Tibial artery (tissue), 4 donors: ENCODE measurements at regions not wholly inside any gene's neighbourhood (a gene's known extent, or its start where the extent isn't known, plus 50 kb on each side); places are given as distances from the start of the nearest gene placed in this dataset.

Experiments
- DNase-seq, 2 donors: peaks; one replicate each; pipeline ENCODE4 v3.0.0-alpha.2; 2019
- H3K27ac ChIP-seq, 2 donors: fragments of 200-600 bp; sonication (generic) in 1 of 2; 1 replicate in 1 of 2; 2 replicates in 1 of 2; pipeline ENCODE4 v1.5.1; 2018 to 2019; ENCODE audit warnings: mild to moderate bottlenecking in 1 of 2
- H3K27me3 ChIP-seq, 2 donors: fragments of 200-600 bp; sonication (generic) in 1 of 2; one replicate each; pipeline versions ENCODE4 v1.5.1 to v1.6.0; 2016 to 2019
- H3K36me3 ChIP-seq, 3 donors: fragments of 200-600 bp; sonication (generic) in 2 of 3; one replicate each; pipeline ENCODE4 v1.5.1; 2016 to 2019; ENCODE audit warnings: mild to moderate bottlenecking in 2 of 3
- H3K4me1 ChIP-seq, 4 donors: fragments of 200-600 bp; sonication (generic) in 2 of 4; 1 replicate in 3 of 4; 2 replicates in 1 of 4; pipeline ENCODE4 v1.5.1; 2016 to 2019
- H3K4me3 ChIP-seq, 2 donors: fragments of 200-600 bp; sonication (generic) in 1 of 2; 1 replicate in 1 of 2; 2 replicates in 1 of 2; pipeline ENCODE4 v1.5.1; 2018 to 2019; ENCODE audit warnings: mild to moderate bottlenecking in 2 of 2
- H3K9me3 ChIP-seq, 3 donors: fragments of 200-600 bp; sonication (generic) in 1 of 3; one replicate each; pipeline ENCODE4 v1.5.1; 2016 to 2019
- intact Hi-C: fragments of 100-400 bp; cut with DNase I; formaldehyde crosslinking; loops from one replicate; pipeline ENCODE4 v1.15.0; 2023; ENCODE audit warnings: low total_unique reads
- TF ChIP-seq, protein P1 (sequence below), 2 experiments: fragments of 200-600 bp in 1 of 2; fragments of 450-650 bp in 1 of 2; IDR thresholded peaks; one replicate each; pipeline ENCODE4 v1.5.1; 2017 to 2019; ENCODE audit warnings: antibody characterized with exemption in 2 of 2, mild to moderate bottlenecking in 1 of 2, moderate library complexity in 1 of 2

DNA sequence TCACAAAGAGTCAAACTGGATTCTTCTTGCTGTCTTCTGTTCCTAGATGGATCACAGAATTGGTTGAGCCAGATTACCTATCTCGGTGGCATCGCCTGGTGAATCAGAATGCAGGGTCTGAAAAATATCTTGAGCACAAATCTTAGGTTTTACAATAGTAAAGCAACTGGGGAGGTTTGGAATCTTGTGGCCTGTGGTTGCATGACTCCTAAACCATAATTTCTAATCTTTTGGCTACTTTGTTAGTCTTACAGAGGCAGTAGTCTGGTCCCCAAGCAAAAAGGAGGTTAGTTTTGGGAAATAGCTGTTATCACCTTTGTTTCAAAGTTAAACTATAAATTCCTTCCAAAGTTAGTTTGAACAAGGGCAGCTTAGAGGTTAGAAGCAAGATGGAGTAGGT, 1488.5 kb upstream of the FLRT2 start:
- Histone ChIP-seq H3K4me1 (no peaks in the 10 kb centered on the region), H3K36me3 (no peaks in the 10 kb centered on the region), H3K27me3 (no peaks in the 10 kb centered on the region), H3K9me3 (no peaks in the 10 kb centered on the region), H3K27ac (no peak overlapping the region), H3K4me3 (no peak overlapping the region)
- DNase-seq: no peak
- TF ChIP-seq, protein P1, sequence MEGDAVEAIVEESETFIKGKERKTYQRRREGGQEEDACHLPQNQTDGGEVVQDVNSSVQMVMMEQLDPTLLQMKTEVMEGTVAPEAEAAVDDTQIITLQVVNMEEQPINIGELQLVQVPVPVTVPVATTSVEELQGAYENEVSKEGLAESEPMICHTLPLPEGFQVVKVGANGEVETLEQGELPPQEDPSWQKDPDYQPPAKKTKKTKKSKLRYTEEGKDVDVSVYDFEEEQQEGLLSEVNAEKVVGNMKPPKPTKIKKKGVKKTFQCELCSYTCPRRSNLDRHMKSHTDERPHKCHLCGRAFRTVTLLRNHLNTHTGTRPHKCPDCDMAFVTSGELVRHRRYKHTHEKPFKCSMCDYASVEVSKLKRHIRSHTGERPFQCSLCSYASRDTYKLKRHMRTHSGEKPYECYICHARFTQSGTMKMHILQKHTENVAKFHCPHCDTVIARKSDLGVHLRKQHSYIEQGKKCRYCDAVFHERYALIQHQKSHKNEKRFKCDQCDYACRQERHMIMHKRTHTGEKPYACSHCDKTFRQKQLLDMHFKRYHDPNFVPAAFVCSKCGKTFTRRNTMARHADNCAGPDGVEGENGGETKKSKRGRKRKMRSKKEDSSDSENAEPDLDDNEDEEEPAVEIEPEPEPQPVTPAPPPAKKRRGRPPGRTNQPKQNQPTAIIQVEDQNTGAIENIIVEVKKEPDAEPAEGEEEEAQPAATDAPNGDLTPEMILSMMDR (IDR thresholded peaks at IDR 0.05): no peak
- intact Hi-C loops: no loop called here

DNA sequence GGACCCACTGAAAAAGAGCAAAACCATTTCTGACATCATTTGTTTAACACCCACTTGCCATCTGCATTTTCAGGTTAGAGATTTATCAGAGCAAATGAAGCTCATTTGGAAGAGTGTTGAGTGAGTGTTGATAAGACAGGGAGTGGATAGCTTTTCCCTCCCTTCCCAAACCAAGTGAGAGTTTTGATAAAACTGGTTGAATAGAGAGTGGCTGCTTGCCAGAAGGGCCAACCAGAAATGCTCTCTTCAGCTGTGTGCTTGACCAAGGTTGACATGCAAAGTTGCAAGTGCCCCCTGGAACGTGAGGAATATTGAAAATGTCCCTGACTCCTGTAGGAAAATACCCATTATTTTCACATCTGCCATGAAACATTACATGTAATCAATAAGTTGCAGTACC, 1487.0 kb upstream of the FLRT2 start:
- no peaks in the 10 kb centered on the region for H3K9me3 ChIP-seq
- intact Hi-C loops: no loop called here
- no peaks in the 10 kb centered on the region for H3K4me1 ChIP-seq
- H3K36me3 ChIP-seq: no peaks in the 10 kb centered on the region
- no peak for DNase-seq
- H3K27me3 ChIP-seq: no peaks in the 10 kb centered on the region
- H3K4me3 ChIP-seq: no peak overlapping the region
- no peak overlapping the region for H3K27ac ChIP-seq
- TF ChIP-seq, protein P1 (IDR thresholded peaks at IDR 0.05): no peak

DNA sequence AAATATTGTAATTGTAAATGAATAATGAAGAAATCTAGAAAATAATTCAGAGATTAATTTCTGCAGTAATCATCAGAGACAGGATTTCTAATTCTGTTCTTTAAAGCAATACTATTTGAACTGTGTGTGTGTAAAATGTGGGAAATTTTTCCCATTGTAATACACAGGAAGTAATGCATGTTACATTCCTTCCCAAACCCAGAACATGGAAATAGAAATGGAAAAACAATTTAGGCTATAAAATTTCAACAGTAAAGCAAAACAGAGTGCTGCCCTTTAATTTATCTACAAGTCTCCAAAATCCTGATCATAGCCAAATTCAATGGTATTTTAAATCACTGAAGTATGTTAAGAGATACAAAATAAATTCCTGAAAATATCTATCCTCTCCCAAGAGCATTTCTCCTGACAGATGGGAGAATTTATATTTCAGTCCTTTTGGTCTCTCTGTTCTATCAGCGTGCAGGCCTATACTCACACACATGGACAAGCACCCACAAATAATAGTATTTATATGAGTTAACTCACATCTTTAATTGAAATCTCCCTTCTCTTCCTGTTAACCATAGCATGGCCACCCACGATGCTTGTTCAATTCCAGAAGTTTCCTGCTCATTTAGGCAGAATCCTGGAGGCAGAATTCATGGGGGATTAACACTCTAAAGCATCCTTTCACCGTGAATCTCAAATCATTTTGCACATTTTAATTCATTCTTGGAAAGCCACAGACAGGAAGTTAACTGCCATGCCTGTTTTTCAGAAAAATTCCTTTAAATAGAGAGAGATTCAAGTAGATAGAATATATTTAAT, 1465.4 kb upstream of the FLRT2 start:
- intact Hi-C loops: no loop called here
- H3K27me3 ChIP-seq: no peaks in the 10 kb centered on the region
- no peaks in the 10 kb centered on the region for H3K36me3 ChIP-seq
- TF ChIP-seq, protein P1 (IDR thresholded peaks at IDR 0.05): no peak
- H3K9me3 ChIP-seq: no peaks in the 10 kb centered on the region
- no peak for DNase-seq
- H3K4me1 ChIP-seq: no peaks in the 10 kb centered on the region
- no peak overlapping the region for H3K27ac ChIP-seq
- H3K4me3 ChIP-seq: no peak overlapping the region

DNA sequence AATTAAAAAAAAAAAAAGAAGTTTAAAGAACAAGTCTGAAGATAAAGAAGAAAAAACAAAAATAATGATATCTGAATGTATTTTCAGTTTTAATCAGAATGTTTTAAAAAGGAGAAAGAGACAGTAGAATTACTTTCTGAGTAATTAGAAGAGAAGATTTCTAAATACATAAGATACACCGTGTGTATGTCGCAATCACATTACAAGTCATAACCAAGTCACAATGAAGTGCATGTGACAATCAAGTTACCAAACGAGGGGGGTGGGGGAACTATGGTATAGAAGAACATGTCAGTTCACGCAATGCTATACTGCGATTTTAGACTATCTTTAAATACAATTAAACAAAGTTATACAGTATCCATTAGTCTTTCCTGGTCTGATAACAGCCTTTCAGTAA, 1464.1 kb upstream of the FLRT2 start:
- no peaks in the 10 kb centered on the region for H3K4me1 ChIP-seq
- intact Hi-C loops: no loop called here
- TF ChIP-seq, protein P1 (IDR thresholded peaks at IDR 0.05): no peak
- H3K4me3 ChIP-seq: no peak overlapping the region
- no peaks in the 10 kb centered on the region for H3K9me3 ChIP-seq
- no peaks in the 10 kb centered on the region for H3K36me3 ChIP-seq
- DNase-seq: no peak
- H3K27me3 ChIP-seq: no peaks in the 10 kb centered on the region
- no peak overlapping the region for H3K27ac ChIP-seq

DNA sequence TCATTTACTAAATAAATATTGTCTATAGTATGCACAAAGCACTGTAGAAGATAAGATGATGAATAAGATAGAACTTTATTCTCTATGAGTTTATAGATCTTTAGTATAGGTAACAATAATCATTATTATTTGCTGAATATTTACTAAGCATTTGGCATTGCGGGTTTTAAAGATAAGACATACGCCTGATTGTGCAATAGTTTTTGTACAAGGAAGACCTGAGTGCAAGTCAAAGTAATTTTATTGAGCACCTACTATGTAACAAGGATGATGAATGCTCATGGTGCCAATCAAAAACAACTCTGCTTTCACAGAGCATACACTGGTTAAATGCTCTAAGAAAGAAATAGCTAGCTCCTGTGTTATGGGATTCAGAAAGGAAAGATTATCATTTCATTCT, 1461.7 kb upstream of the FLRT2 start:
- no peaks in the 10 kb centered on the region for H3K36me3 ChIP-seq
- no peak overlapping the region for H3K4me3 ChIP-seq
- no peaks in the 10 kb centered on the region for H3K9me3 ChIP-seq
- H3K27ac ChIP-seq: no peak overlapping the region
- intact Hi-C loops: no loop called here
- H3K27me3 ChIP-seq: no peaks in the 10 kb centered on the region
- TF ChIP-seq, protein P1 (IDR thresholded peaks at IDR 0.05): no peak
- no peaks in the 10 kb centered on the region for H3K4me1 ChIP-seq
- no peak for DNase-seq
